Transverse colon (tissue), 4 donors: ENCODE measurements at regions not wholly inside any gene's neighbourhood (a gene's known extent, or its start where the extent isn't known, plus 50 kb on each side); places are given as distances from the start of the nearest gene placed in this dataset.

Experiments used
- DNase-seq: peaks from one replicate; pipeline ENCODE4 v3.0.0-alpha.2; 2019
- H3K27ac ChIP-seq, 4 donors: fragments of 200-600 bp; sonication (generic); 2 replicates each; pipeline ENCODE4 v1.5.1; 2016 to 2018; ENCODE audit warnings: inconsistent platforms in 4 of 4
- H3K27me3 ChIP-seq: fragments of 200-600 bp; sonication (generic); 2 replicates; pipeline ENCODE4 v1.5.1; 2017; ENCODE audit warnings: inconsistent platforms
- H3K36me3 ChIP-seq, 4 donors: fragments of 200-600 bp; sonication (generic); 2 replicates each; pipeline ENCODE4 v1.5.1; 2017 to 2019; ENCODE audit warnings: inconsistent platforms in 4 of 4
- H3K4me1 ChIP-seq, 4 donors: fragments of 200-600 bp; sonication (generic); 2 replicates each; pipeline ENCODE4 v1.5.1; 2017 to 2020; ENCODE audit warnings: inconsistent platforms in 4 of 4
- H3K4me3 ChIP-seq, 4 donors: fragments of 200-600 bp; sonication (generic); 1 replicate in 1 of 4; 2 replicates in 3 of 4; pipeline versions ENCODE4 v1.5.1 to v1.6.1; 2017 to 2019; ENCODE audit warnings: inconsistent platforms in 4 of 4
- H3K9me3 ChIP-seq, 2 donors: fragments of 200-600 bp; sonication (generic); 2 replicates each; pipeline ENCODE4 v1.5.1; 2017 to 2019; ENCODE audit warnings: inconsistent platforms in 2 of 2
- EP300 ChIP-seq: sonication (generic); formaldehyde crosslinking; IDR thresholded peaks from one replicate; pipeline ENCODE4 v1.6.1; 2017; ENCODE audit warnings: antibody characterized with exemption, low read depth
- POLR2A ChIP-seq: fragments of 450-650 bp; IDR thresholded peaks from one replicate; pipeline ENCODE4 v1.6.1; 2016; ENCODE audit warnings: antibody characterized with exemption, mild to moderate bottlenecking, moderate library complexity
- POLR2AphosphoS5 ChIP-seq, 3 donors: sonication (generic); formaldehyde crosslinking; IDR thresholded peaks; one replicate each; pipeline ENCODE4 v1.6.1; 2016; ENCODE audit warnings: antibody characterized with exemption in 3 of 3
- WGBS, 2 donors: methylation state at CpG; one replicate each; pipeline ENCODE4 v1.1.5; 2018; ENCODE audit warnings: low coverage in 1 of 2; 5-methylcytosine and 5-hydroxymethylcytosine counted together
- in situ Hi-C, 4 donors: fragments of 200-750 bp; cut with MboI; loops; one replicate each; pipeline versions ENCODE4 v1.15.0 to v1.15.1; 2017; ENCODE audit warnings: low sequenced_read_pairs in 3 of 4, low pct_ligation_motif_present in 1 of 4, low pct_unique_long_range_greater_than_20kb in 1 of 4
- intact Hi-C: fragments of 100-400 bp; cut with DNase I; formaldehyde crosslinking; loops from one replicate; pipeline ENCODE4 v1.15.1; 2023; ENCODE audit warnings: low total_unique reads
- TF ChIP-seq, protein P1 (sequence below), 5 experiments: fragments of 200-600 bp in 3 of 5; fragments of 450-650 bp in 2 of 5; sonication (generic) in 3 of 5; IDR thresholded peaks; 1 replicate in 2 of 5; 2 replicates in 3 of 5; pipeline ENCODE4 v1.5.1; 2016 to 2017; ENCODE audit warnings: antibody characterized with exemption in 5 of 5, inconsistent platforms in 3 of 5, mild to moderate bottlenecking in 2 of 5, moderate library complexity in 1 of 5

DNA sequence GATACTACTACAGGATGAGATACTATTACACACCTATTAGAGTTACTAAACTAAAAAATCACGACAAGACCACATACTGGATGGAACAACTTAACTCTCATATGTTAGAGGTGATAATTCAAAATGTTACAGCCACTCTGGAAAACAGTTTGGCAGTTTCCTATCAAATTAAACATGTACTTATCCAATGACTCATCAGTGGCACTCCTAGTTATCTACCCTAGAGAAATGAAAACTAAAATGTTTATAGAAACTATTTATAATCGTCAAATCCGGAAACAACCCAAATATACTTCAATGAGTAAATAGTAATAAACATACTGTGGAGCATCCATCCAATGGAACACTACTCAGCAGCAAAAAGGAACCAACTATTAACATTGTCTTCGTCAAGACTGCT is 137.0 kb upstream of the RBBP8 start:
- no peak for DNase-seq
- Histone ChIP-seq H3K27me3 (no peaks in the 10 kb centered on the region), H3K4me1 (peaks cover 0 to 23% (median 9%) of the 10 kb centered on the region in 4 donors), H3K27ac (no peak overlapping the region), H3K4me3 (no peak overlapping the region), H3K36me3 (no peaks in the 10 kb centered on the region), H3K9me3 (no peaks in the 10 kb centered on the region)
- in situ Hi-C loops: loop anchor here (10.0 to 25.0 kb wide), 3 partner anchors 179 to 616 kb away; no protein-coding TSS in a partner anchor
- 62 to 63% methylated on average over 3 to 4 of the region's 4 CpGs for WGBS, 2 donors
- intact Hi-C loops: loop anchor here (10.0 kb wide), 1 partner anchor 609 kb away; no protein-coding TSS in a partner anchor
- TF ChIP-seq POLR2A (no peak), EP300 (no peak), POLR2AphosphoS5 (IDR thresholded peaks at IDR 0.05) (no peak)
- TF ChIP-seq, protein P1, sequence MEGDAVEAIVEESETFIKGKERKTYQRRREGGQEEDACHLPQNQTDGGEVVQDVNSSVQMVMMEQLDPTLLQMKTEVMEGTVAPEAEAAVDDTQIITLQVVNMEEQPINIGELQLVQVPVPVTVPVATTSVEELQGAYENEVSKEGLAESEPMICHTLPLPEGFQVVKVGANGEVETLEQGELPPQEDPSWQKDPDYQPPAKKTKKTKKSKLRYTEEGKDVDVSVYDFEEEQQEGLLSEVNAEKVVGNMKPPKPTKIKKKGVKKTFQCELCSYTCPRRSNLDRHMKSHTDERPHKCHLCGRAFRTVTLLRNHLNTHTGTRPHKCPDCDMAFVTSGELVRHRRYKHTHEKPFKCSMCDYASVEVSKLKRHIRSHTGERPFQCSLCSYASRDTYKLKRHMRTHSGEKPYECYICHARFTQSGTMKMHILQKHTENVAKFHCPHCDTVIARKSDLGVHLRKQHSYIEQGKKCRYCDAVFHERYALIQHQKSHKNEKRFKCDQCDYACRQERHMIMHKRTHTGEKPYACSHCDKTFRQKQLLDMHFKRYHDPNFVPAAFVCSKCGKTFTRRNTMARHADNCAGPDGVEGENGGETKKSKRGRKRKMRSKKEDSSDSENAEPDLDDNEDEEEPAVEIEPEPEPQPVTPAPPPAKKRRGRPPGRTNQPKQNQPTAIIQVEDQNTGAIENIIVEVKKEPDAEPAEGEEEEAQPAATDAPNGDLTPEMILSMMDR (IDR thresholded peaks at IDR 0.05): no peak

DNA sequence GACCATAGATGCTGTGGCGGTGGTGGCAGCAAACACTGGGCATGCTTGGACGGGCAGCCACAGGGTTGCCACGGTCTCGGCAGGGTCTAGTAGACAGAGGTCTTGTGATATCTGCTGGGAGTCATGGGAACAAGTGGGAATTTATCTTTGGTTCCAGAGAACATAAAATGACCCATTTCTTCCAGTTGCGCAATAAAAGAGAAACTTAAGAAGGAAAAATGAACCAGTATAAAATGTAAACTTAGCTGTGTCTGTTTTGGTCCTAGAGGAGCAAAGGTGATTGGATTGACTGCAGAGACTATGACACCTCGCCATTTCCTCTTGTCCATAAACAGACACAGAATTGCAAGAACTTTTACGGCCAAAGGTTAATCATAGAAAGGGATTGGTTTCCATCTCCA is 132.6 kb upstream of the RBBP8 start:
- peak overlapping the region in 3 of 4 donors; percentile 36 to 59 (median 46) for H3K27ac ChIP-seq
- WGBS, 2 donors: 73 to 75% methylated on average over 6 to 7 of the region's 7 CpGs

DNA sequence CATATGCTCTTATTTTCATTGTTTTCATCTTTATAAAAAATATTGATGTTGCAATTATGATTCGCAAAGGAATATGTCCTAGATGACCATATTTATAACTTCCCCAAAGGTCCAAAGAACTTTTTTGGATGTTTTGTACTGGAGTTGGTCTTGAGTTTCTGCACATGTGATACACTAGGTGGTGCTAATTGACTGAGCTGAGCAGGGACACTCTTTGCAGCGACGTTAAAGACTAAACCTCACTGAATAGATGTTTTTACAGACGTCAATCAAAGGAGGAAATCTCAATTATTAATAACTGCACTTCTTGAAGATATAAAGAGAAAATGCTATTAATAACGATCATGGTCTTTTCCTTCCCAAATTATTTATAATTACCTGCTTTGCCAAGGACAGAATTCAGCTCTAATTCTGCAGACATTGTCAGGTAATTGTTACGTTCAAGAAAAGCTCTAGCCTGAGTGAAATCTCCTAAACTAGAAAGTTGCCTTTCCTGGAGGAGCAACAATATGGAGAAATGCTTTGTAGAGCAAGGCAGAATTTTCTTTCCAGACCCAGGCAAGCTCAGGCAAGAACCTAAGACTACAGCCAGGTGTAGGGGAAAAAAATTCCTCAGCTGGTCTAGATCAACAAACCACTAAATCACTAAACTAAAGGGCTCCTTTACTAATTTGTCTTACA is 119.3 kb upstream of the RBBP8 start:
- H3K36me3 ChIP-seq: no peaks in the 10 kb centered on the region
- no peak overlapping the region for H3K27ac ChIP-seq
- in situ Hi-C loops (loop anchor here in 2 of 4 donors (10.0 to 25.0 kb wide), 2 partner anchors 161 to 599 kb away; no protein-coding TSS in a partner anchor), intact Hi-C loops (no loop called here)
- H3K27me3 ChIP-seq: no peaks in the 10 kb centered on the region
- no peak overlapping the region for H3K4me3 ChIP-seq
- WGBS, 2 donors: 8 to 15% methylated on average over 6 of the region's 6 CpGs
- TF ChIP-seq, protein P1 (IDR thresholded peaks at IDR 0.05): peak; percentile 40 to 50 (median 41)
- no peak for TF ChIP-seq POLR2A
- DNase-seq: no peak
- peaks cover 0 to 24% (median 7%) of the 10 kb centered on the region in 4 donors for H3K4me1 ChIP-seq
- H3K9me3 ChIP-seq: no peaks in the 10 kb centered on the region

More for the DNA sequence above, 132.6 kb upstream of the RBBP8 start:
- DNase-seq: no peak
- peaks cover 0 to 23% (median 9%) of the 10 kb centered on the region in 4 donors for H3K4me1 ChIP-seq
- in situ Hi-C loops: loop anchor here in 2 of 4 donors (10.0 to 25.0 kb wide), 2 partner anchors 184 to 612 kb away; no protein-coding TSS in a partner anchor
- TF ChIP-seq POLR2A (no peak), POLR2AphosphoS5 (IDR thresholded peaks at IDR 0.05) (no peak), EP300 (no peak)
- TF ChIP-seq, protein P1 (IDR thresholded peaks at IDR 0.05): no peak
- no peaks in the 10 kb centered on the region for H3K36me3 ChIP-seq
- H3K4me3 ChIP-seq: no peak overlapping the region
- H3K9me3 ChIP-seq: no peaks in the 10 kb centered on the region
- no peaks in the 10 kb centered on the region for H3K27me3 ChIP-seq
- intact Hi-C loops: no loop called here

DNA sequence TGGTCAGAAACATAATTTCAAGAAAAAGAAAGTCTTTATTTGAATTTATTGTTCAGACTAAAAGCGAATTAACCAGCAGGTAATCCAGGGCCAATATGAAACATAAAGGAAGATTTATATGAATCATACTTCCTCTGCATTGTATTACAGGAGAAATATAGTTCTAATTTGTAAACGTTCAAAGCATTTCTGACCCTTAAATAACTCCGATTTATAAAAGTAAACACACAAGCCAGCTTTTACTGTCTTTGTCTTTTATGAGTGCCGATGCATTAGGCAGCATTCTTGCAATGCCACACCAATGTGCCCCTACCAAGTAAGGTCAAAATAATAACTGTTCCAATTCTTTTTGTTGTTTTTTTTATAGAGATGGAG is 118.8 kb upstream of the RBBP8 start:
- H3K27me3 ChIP-seq: no peaks in the 10 kb centered on the region
- in situ Hi-C loops (loop anchor here in 2 of 4 donors (10.0 to 25.0 kb wide), 2 partner anchors 160 to 598 kb away; no protein-coding TSS in a partner anchor), intact Hi-C loops (no loop called here)
- no peak overlapping the region for H3K27ac ChIP-seq
- no peaks in the 10 kb centered on the region for H3K9me3 ChIP-seq
- no peaks in the 10 kb centered on the region for H3K36me3 ChIP-seq
- H3K4me1 ChIP-seq: peaks cover 0 to 24% (median 7%) of the 10 kb centered on the region in 4 donors
- H3K4me3 ChIP-seq: no peak overlapping the region
- no peak for DNase-seq
- TF ChIP-seq EP300 (no peak), POLR2AphosphoS5 (IDR thresholded peaks at IDR 0.05) (no peak), POLR2A (no peak)
- TF ChIP-seq, protein P1 (IDR thresholded peaks at IDR 0.05): no peak
- 17 to 23% methylated on average over 4 of the region's 4 CpGs for WGBS, 2 donors
